ENCODE measurements at regions not wholly inside any gene's neighbourhood (a gene's known extent, or its start where the extent isn't known, plus 50 kb on each side); places are given as distances from the start of the nearest gene placed in this dataset.
"Not testable (repeated sequence)": the region's sequence is repeated elsewhere in the genome, so short reads cannot be mapped to it uniquely, and the experiment has no call there.

DNA sequence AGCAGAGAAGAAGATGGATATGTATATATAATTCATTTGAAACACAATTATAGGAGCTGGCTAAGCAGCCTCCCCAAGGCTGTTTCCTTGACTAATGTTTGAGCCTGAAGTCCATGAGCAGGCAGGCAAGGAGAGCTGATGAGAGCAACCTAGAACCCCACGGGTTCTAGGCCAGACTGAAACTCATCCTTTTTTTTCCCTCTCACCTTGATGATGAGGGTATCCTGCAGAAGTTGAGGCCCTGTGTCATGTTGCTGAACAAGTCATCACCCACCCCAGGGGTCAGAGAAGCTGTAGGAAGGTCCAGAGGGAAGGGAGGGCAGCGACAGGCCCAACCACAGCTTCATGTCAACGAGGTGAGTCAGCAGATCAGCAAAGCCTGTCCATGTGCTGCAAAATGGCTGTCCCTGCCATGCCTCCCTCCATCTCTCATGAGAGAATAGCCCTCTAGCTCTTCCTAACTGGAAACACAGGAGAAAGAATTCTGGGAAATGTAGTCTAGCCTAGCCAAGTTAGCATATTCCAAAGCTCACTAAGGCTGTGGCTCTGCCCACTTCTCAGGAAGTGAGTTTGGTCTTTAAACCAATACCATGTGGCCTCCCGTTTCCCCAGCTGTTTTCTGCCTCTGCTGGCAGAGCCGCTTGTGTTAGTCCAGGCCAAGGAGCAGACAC, 91.3 kb upstream of the DTNBP1 start:
- no peak for DNase-seq

DNA sequence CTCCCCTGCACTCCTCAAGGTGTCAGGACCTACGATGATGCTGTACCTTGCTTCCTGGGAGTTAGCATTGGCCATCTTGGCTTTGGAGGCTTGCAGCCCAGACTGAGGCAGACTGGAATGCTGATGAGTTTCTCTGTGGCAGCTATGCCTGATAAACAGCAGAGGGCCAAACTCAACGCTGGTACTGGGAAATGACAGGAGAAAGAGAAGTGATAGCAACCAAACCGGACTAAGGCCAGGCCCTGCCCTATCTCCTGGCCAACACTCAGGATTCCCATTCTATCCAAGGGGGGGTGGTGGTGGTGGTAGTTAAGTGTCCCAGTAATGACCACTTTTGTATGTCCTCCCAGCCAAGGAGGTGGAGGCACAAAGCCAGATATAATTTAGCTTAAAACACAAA, 90.0 kb upstream of the DTNBP1 start:
- DNase-seq: no peak

DNA sequence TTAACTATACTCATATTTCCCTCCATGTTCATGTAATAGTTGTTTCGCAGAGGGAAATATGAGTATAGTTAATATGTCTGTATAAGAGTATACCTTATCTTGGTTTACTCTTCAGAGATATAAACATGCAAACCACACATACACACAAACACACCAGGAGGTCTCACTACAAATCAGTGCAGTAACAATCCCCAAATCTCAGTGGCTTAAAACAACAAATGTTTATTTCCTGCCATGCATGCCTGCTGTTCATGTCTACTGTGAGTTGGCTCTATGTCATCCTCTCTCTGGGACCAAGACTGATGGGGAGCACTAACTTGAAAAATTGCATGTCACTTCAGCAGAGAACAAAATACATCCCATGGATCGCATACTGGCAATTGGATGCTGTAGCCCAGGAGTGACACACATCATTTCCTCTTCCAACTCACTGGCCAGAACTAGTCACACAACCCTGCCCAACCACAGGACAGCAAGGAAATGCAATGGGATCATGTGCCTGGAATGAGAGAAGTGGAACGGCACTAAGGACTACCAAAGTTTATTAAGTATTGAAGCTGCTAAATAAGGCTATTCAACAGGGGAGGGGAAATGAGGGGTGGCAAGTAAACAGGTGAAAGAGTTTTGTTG, 89.0 kb upstream of the DTNBP1 start:
- no peak for DNase-seq

DNA sequence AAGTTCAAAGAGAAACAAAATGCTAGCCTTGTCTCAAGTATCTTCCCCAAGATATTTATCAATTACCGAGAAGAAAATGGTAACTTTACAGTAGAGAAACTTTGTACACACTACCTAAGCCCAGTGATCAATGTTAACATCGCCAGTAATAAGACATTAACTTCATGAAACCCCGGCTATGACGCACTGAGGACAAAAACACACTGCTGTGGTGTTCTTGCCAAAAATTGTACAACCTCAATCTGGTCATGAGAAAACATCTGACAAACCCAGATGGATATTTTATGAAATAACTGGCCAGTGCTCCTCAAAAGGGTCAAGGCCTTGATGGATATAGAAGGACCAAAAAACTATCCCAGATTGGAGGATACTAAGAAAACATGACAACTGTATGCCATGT, 85.5 kb upstream of the DTNBP1 start:
- DNase-seq: no peak

DNA sequence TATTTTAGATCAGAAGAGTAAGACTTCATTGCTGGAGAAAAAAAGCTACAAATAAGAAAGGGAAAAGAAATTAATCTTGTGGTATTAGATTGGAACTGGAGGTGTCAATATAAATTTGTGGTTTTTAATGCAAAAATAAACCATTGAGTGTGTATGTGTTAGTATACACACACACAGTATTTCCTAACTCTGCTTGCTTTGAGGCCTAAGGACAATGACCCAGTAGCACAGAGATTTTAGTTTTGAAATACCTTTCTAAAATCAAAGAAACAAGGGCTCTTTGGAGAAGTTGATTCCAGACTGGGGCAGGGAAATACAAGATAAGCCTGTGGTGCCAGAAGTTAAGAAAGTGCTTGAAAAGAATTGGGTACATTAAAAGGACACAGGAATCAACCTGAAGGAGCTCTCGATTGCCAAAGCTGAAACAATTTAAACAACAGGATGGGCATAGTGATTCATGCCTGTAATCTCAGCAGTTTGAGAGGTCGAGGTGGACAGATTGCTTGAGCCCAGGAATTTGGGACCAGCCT, 84.6 kb upstream of the DTNBP1 start:
- no peak for DNase-seq

DNA sequence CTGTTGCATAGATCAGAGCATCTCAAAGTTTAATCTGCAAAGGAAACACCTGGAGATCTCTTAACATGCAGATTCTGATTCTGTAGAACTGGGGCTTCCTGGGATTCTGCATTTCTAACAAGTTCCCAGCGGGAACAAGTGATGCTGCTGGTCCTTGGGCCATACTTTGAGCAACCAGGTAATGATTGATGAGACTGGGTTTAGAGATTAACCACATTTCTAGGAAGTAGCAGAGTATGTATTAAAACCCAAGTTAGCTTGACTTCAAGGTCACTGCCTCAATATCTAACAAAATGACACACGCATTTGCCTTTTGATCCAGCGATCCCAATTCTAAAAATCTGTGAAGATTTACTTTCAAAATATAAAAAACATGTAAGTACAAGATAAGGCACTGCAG, 83.0 kb upstream of the DTNBP1 start:
- DNase-seq: no peak

DNA sequence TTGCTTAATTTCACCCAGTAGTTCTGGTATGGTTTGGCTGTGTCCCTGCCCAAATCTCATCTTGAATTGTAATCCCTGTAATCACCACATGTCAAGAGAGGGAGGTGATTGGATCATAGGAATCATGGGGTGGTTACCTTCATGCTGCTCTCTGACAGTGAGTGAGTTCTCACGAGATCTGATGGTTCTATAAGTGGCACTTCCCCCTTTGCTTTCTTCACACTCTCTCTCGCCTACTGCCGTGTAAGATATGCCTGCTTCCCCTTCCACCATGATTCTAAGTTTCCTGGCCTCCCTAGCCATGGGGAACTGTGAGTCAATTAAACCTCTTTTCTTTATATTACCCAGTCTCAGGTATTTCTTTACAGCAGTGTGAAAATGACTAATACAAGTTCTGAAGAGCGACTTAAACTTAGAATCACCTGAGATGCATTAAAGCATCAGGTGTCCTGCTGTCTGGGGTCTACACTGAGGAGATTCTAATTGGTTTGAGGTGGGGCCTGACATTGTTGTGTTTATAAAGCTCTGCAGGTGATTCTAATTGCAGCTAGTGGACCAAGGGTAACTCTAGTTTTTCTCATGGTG, 82.1 kb upstream of the DTNBP1 start:
- no peak for DNase-seq

DNA sequence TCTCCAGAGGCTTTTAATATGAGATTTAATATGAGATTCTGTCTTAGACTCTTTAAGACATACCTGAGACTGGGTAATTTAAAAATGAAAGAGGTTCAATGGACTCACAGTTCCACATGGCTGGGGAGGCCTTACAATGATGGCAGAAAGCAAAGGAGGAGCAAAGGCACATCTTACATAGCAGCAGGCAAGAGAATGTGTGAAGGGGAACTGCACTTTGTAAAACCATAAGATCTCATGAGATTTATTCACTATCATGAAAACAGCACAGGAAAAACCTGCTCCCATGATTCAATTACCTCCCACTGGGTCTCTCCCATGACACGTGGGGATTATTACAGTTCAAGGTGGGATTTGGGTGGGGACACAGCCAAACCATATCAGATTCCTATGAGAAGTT, 79.2 kb upstream of the DTNBP1 start:
- DNase-seq: not testable (repeated sequence)

DNA sequence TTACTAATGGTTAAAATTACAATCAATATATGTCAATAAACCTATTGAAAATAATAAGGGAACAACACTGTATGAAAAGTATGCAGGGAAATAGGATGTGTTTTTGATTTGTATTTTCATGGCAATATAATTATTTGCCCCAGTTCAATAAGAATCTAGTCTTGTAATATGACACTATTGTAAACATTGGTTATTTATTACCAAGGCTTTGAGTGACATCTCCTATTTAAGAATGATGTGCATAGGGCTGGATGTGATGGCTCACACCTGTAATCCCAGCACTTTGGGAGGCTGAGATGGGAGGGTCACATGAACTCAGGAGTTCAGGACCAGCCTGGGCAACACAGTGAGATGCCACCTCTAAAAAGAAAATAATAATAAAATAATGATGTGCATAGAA, 78.6 kb upstream of the DTNBP1 start:
- DNase-seq: no peak

DNA sequence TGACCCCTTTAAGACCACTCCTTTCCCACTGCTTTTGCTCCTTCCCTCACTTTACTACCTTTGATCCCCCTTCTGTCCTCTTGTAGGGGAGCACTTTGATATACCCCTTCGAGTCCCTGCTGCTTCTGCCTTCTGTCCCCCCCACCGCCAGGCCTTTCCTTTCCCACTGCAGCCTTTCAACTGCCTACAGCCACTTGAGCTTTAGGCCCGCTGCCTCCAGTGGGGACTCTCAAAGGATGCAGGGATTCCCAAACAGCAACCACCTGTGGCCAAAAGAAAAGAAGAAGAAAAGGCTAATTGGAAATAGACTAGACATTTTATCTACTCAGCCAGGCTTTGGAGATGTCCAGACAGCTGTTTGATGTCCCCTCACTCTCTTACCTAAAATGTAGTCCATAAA, 77.0 kb upstream of the DTNBP1 start:
- no peak for DNase-seq

DNA sequence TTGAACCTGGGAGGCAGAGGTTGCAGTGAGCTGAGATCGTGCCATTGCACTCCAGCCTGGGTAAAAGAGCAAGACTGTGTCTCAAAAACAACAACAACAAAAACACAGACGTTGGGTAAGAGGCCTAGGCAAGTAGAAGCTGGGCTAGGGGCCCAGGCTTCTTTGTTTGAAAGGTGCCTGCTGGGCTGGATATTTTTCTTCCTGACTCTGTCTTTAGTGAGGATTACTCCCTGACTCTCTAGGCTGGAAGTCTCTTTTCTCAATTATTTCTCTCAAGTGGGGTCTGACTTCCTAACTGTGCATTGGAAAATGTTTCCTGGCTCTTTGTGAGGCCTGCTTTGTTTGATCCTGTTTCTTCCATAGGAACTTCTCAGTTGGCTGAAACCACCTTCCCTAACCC, 76.5 kb upstream of the DTNBP1 start:
- no peak for DNase-seq

DNA sequence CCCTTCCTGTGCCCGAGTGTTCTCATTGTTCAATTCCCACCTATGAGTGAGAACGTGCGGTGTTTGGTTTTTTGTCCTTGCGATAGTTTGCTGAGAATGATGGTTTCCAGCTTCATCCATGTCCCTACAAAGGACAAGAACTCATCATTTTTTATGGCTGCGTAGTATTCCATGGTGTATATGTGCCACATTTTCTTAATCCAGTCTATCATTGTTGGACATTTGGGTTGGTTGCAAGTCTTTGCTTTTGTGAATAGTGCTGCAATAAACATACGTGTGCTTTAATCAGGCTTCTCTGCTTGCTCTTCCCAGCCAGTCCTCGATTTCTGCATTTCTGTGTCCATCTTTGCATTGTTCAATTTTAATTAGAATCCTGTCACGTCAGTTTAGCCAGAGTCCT, 75.4 kb upstream of the DTNBP1 start:
- not testable (repeated sequence) for DNase-seq

DNA sequence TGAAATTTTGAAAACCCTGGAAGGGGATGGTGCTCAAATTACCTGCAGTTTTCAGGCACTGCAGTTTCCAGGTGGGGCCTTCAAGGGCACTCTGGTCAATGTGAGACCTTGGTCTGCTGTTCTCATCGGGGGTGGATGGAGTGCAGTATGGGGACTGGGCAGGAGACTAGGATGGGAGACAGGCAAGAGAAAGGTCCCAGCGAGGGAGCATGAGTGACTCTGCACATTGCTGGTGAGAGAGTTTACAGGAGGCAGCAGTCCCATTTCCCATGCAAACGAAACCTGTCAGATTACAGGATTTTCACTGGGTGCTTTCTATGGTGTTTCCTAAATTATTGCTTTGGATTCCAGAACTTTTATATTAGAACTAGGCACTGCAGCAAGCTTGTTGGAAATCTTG, 73.5 kb upstream of the DTNBP1 start:
- DNase-seq: no peak

DNA sequence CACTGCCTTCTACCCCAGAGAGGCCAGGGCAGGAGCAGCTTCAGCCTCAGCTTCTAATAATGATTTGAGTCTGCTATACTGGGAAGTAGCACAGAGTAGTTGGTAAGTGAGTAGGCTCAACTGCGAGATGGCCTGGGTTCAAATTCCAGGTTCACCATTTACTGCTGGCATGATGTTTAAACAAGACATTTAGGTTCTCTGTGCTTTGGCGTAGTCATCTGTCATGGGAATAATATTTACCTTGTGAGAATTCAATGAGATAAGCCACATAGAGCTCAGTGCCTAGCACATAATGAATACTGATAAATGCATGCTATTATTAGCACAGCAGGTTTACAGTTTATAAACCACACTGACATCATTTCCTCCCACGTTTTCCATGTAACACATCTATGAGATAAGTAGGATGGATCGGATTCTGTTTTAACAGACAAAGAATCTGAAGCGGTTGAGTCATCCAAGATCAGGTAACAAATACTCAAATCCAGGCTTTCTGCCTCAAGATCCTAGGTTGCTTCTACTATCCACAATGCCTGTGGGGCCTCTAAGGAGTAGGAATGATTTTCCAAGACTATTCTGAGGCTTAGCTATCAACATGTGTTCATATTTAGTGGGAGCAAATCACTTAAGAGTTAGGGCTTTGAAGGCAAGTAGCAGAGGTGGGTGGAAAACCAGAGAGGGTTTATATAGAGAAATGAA, 72.9 kb upstream of the DTNBP1 start:
- DNase-seq: peak; percentile 22

DNA sequence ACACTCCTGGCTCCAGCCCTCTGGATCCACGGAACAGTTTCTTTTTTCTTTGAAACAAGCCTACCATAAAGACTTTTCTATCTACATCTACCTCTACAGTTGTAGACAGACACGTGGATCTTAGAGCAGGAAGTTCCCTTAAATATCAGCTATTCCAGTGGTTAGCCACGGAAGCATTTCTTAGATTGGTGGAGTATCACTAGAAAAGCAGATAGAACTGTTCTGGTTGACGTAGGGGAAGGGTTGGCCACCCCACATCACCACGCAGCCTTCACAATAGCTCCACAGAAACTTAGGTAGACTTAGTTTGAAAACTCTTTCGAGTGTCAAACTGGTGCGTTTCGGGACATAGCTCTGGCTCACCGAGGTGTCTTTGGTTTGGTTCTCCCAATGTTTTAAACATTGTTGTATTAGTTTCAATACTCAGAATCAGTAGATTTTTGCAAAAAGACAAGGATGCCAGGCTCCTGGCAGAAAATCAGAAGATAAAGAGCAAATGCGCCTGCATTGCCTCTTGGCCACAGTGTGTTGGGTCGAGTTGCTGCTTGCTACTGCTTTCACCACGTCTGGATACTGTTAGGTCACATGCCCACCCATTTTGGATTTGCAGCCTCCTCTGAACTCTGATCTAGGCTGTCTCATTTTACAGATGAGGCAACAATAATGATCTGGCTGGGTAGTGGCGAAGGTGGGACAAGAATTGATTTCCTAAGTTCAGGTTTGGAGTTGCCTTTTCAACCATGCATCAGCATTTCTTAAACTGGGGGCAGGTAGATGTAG, 71.5 kb upstream of the DTNBP1 start:
- no peak for DNase-seq

DNA sequence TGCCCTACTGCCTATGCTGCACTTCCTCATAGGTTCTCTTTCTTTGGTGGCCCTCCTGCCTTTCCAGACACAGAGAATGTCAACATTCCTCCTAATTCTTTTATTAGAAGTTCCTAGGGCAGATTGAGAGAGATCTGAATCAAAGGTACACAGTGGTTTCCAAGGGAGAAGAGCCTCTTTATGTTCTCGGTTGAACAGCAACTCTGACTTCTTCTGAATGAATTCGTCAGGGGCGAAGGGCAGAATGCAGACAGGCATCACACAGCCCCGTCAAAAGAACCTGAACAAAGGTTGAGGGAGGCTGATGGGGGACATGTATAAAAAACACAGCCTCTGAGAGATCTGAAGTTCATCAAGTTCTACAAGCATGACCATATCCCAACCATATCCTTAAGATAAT, 68.1 kb upstream of the DTNBP1 start:
- DNase-seq: no peak

DNA sequence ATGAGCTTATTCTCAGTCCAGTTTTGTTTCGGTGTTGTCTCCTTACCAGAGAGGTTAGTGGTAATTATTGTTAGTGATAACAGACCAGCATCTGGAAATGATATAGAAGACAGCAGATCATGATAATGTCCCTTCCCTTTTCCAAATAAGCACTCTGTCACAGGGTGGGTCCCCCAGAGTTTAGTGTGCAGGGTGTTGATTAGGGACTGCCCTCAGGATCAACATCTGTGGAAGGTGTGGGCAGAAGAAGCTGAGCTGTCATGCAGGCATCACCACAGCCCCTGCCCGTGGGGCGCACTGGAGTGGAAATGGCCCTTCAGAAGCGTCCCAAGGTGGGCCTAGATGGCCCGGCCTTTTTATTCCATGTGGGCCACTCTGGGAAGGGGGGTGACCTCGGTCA, 67.6 kb upstream of the DTNBP1 start:
- DNase-seq: no peak

DNA sequence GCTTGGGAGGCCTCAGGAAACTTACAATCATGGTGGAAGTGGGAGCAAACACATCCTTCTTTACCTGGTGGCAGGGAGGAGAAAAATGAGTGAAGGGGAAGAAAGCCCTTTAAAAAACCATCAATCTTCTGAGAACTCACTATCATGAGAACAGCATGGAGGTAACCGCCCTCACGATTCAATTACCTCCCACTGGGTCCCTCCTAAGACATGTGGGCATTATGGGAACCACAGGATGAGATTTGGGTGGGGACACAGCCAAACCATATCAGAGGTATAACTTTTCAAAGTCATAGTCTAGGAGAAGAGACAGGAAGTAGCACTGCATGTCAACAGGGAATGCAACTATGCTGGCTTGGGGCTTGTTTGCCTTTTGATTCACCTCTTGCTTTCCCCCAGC, 59.9 kb upstream of the DTNBP1 start:
- DNase-seq: no peak

DNA sequence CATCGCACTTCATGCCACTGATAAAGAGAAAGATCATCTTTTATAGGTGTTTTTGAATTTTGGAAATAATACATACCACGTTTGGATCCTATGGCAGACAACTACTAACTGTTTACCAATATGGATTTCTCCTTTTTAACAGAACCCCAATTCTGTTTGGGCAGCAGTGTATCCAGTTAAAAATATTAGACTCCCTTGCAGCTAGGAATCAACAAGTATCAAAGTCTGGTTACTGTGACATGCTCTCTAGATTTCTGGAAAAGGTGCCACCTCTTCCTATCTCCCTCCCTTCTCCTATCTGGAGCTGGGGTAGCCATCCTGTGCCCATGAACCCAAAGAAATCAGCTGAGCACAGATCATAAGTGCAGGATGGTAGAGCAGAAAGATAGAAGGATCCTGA, 54.1 kb upstream of the DTNBP1 start:
- DNase-seq: no peak

DNA sequence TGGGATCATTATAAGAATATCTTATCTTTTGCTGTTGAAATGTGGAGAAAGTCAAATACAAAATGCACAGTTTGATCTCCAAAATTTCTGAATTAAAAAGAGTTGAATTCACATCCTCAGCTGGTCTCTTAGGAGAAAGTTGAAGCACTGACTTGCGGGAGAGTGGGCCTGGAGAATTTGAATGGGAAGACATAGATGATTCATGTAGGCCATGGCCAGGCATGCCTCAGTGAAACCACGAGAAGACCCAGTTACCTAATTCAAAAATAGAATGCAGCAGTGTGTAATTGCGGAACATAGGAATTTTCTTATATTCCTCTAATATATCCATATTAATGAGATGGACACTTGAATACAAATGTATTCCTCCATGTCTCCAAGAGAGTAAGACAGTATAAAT, 53.0 kb upstream of the DTNBP1 start:
- DNase-seq: no peak

DNA sequence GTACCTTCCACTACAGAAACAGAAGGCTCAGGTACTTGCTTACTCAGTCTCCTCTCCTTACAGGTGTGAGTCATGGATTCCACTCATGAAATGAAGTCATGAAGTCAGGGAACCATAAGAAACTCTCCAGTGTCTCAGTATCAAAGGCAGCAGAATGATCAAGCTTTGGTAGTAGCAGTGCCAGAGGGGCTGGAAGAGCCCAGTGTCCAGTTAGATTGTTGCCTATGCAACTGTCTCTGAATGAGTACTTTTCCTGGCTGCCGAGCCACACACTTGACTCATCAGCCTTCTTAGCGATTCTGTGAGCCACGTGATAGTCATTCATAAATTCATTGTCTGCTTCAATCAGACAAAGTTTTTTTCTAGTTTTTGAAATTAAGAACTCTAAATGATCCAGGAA, 52.2 kb upstream of the DTNBP1 start:
- no peak for DNase-seq

DNA sequence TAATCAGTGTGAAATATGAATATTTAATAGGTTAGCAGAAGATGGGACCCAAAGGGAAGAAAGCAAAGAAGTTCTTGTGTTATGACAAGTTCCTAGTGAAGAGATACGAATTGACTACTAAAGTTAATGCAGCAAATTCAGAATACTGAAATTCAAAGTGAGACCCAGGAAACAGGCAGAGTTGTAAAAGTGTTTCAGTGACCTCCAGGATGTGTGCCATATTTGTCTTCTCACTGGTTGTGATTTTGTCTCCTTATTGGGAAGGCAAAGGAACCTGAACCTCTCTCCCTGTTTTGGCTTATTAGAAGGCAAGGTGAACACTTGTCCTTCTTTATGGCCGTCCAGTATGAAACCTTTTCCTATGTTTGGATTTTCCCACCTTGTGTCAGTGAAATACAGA, 51.8 kb upstream of the DTNBP1 start:
- no peak for DNase-seq

DNA sequence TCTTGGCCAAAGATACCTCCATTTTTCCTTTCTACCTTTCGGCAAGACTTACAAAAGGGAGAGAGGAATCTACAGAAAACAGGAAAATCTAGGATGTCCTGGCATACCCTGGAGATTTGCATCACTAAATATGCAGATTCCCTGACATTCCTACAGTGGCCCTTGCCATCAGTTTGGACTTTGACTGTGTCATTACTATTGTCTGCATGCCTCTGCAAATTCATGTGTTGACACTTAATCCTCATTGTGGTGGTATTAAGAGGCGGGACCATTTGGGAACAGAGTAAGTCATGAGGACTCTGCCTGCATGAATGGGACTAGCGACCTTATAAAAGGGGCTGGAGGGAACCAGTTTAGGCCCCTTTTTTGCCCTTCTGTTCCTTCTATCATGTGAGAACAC, 50.5 kb upstream of the DTNBP1 start:
- no peak for DNase-seq

Data from NCI-H1436 (cell line).